GM21825 (cell line): ENCODE measurements at regions not wholly inside any gene's neighbourhood (a gene's known extent, or its start where the extent isn't known, plus 50 kb on each side); places are given as distances from the start of the nearest gene placed in this dataset.
"Not testable (repeated sequence)": the region's sequence is repeated elsewhere in the genome, so short reads cannot be mapped to it uniquely, and the experiment has no call there.

ENCODE experiments used
- ATAC-seq: cut with Tn5 transposase; IDR thresholded peaks from one replicate; pipeline ENCODE4 v1.9.1; 2021; ENCODE audit warnings: mild to moderate bottlenecking, moderate library complexity; ENCODE audit not compliant: unreplicated experiment

- not testable (repeated sequence) for ATAC-seq
Measured at GRCh38 chr10:23866985-23867384, 342.0 kb upstream of the KIAA1217 start.

- ATAC-seq = no peak
Measured at GRCh38 chr10:23868121-23868520, 340.8 kb upstream of the KIAA1217 start.

DNA sequence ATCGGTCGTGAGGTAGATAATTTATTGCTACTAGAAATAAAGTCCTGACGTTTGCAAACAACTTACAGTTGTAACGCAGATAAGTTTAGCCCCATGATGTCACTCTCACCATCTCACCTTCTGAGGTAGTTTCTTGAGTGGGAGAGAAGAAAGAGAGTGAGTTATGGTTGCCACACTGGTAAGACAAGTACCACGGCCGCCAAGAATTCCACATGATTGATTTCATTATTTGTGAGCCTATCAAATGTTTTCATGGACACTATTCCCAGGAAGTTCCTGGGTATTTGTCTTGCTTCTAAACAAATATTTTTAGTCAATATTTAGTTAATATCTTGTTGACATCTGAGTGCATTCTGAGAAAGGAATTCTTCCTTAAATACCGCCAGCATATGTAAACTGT, 339.4 kb upstream of the KIAA1217 start:
- ATAC-seq = no peak

- no peak for ATAC-seq
Measured at GRCh38 chr10:23869996-23870395, 338.9 kb upstream of the KIAA1217 start.

GRCh38 chr10:23870651-23871610, 338.0 kb upstream of the KIAA1217 start:
- ATAC-seq = no peak

GRCh38 chr10:23872290-23872689, 336.6 kb upstream of the KIAA1217 start:
- no peak for ATAC-seq

- no peak for ATAC-seq
Measured at GRCh38 chr10:23877791-23878320, 331.1 kb upstream of the KIAA1217 start.

DNA sequence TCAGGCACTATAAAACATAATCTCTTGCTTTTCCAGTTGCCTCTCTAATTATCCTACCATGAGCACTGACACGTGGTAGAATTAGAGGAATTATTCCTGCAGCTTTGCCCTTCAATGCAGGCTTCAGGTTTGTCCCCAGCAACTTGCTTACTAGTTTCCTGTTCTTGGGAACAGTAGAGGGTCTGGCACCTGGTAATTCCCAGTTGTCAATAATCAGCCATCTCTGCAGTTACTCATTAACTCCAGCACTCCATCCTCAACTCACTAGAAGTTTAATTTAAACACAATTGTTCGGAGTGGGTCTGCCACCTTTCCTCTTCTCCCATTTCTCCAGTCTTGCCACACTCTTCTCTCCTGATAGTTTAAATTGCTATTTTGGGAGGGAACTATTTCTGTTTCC, 324.3 kb upstream of the KIAA1217 start:
- ATAC-seq = no peak

DNA sequence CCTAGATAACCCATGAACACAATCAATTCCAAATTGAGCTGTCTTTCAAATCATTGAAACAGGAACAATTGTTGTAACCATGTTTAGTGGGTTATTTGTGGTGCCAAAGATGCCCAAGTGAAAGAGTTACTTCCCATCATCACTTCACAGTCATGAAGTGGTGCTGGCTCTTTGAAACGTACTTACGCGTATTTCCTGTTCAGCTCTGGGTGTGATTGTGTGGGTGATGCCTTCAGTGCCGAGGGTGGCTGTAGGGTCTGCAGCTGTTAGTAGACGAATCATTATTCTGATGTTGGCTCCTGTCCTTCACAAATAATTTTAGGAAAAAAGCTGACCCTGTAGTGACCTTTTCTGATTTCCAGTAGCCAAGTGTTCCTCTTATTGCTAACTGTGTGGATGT, 323.1 kb upstream of the KIAA1217 start:
- no peak for ATAC-seq

DNA sequence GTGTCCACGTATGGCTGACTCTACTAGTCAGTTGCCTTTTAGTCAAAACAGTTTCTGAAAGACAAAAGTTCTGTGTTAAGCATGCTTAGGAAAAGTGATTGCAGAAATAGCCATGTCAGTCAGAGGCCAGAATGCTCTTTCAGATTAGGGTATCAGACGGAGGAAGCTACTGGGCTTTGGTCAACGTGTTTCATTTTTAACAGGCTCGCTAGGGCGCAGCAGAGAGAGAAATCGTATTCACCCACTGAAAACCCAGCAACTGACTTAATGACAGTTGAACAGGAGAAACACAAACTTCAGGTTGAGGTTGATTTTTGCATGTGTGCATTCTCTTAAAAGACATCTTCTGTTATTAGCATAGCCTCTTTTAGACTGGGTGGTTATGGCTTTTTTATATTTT, 322.6 kb upstream of the KIAA1217 start:
- no peak for ATAC-seq

DNA sequence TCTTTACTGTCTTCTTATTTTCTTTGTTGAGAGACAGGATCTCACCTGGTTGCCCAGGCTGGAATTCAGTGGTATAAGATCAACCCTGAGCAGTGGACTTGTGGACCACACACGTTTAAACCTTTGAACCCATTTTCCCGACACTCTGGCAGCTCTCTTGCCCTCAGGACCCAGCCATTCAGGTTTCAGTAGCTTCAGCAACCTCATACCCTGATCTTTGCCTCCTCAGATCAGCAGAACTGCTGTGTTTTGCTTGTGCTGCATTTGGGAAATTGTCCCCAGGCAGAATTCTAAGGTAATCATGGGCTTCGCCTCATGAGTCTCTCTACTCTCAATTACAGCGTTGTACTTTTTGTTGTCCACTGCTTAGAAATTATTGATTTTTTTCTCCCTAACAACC, 317.6 kb upstream of the KIAA1217 start:
- ATAC-seq = no peak

- ATAC-seq = no peak
Measured at GRCh38 chr10:23892296-23892695, 316.6 kb upstream of the KIAA1217 start.

DNA sequence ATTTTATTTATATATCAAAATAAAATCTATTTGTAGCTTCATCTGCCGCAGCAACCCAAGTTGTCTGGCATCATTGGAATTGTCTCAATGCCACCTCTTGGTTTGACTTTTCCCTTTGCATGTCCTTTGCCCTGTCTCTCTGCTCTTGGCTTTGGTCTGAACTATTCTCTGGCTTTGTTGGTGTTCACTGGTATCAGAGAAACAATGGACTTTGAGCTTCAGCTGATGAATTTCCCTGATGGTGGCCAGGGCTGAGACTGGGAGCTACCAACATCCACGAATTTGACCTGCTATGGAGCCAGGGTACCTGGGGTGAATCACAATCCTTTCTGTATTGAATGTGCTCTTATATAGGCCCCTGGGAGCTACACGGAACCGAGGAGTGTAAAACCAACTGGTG, 311.7 kb upstream of the KIAA1217 start:
- no peak for ATAC-seq

- no peak for ATAC-seq
Measured at GRCh38 chr10:23897861-23898260, 311.1 kb upstream of the KIAA1217 start.

- no peak for ATAC-seq
Measured at GRCh38 chr10:23899166-23899565, 309.8 kb upstream of the KIAA1217 start.

DNA sequence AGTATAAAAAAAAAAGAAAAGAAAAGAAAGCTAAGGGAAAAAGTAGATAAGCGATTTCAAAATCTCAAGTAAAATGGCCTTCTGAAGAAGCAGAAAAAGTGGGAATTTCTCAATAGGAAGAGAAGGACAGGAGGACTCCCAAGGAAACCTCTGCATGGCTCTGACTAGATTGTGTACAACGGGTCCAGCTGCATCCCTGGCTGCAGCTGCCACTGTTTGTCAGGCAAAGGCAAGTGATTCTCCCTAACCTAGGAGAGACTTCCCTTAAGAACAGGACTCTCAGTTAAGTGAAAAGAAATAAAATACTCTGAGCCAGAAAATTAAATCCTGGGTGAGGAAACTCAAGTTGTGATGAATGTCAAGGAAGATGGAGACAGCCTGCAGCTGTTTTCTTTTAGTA, 298.6 kb upstream of the KIAA1217 start:
- ATAC-seq = no peak

DNA sequence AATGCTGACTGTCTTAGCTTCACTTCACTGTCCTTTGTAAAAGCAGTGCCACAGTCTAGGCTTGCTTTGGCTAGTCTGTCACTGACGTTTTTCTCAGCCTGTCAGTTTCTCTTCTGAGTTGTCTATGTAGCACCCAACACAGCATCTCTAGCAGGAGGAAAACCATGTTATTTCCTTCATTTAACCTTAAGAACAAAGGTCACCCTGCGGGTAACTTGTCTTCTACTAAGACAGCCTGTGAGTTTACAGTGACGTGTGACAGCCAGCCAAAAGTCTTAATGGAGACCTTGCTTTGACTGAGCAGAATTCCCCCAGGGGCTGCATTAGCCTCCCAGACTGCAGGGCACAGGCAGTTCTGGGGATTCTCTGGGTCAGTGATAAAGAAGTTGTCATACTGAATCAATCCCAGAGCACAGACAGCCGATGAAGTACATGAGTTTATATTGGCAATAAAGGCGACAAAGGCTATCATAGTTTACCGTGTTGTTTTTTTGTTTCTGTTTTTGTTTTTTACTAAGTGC, 296.0 kb upstream of the KIAA1217 start:
- no peak for ATAC-seq

GRCh38 chr10:23914641-23915040, 294.3 kb upstream of the KIAA1217 start:
- no peak for ATAC-seq

- ATAC-seq = no peak
Measured at GRCh38 chr10:23917251-23917840, 291.6 kb upstream of the KIAA1217 start.

GRCh38 chr10:23918090-23918723, 290.7 kb upstream of the KIAA1217 start:
- no peak for ATAC-seq

GRCh38 chr10:23918839-23919238, 290.1 kb upstream of the KIAA1217 start:
- ATAC-seq = no peak
